Activated CD8-positive, alpha-beta memory T cell treated with anti-CD3 and anti-CD28 coated beads for 48 hours (primary cell): ENCODE measurements at regions not wholly inside any gene's neighbourhood (a gene's known extent, or its start where the extent isn't known, plus 50 kb on each side); places are given as distances from the start of the nearest gene placed in this dataset.

ENCODE experiments used
- DNase-seq, 3 experiments: peaks; one replicate each; pipeline ENCODE4 v3.0.0-alpha.2; 2020; ENCODE audit warnings: low read depth in 2 of 3, low spot score in 2 of 3

DNA sequence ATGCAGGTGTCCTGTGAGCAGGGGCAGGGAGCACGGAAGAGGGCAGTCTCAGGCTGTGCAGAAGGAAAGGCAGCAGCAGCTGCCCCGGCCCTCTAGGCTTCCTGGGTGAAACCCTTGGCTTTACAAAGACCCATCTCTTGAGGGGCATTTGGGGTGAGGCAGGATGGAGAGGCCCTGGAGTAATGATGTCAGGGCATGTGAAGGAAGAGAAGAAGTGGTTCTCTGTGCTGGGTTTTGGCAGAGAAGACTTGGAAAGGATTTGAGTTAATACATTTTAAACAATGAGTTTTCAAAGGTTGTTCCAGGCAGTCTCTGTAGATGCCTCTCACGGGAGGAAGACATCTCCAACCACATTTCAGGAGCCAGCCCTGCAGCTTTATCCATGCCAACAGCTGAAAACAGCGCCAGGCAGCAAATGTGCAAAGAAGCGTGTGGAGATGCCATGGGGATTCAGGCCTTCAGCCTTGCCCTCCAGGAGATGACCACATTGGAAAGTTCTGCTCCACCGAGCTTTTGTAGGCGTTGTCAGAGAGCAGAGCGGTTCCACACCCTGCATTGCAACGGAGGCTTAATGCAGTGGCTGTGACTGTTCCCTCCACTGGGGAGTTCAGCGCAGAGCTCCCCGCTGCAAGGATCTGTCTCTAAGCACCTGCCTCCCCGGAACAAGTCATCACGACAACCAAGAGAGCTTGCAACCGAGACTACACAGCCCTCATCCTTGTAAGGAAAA is 322.8 kb downstream of the UQCRFS1 start:
- DNase-seq = no peak

- DNase-seq = no peak
Observed at GRCh38 chr19:28887920-28888618, 324.9 kb downstream of the UQCRFS1 start.

- DNase-seq = no peak
Observed at GRCh38 chr19:28886708-28887107, 326.2 kb downstream of the UQCRFS1 start.

- DNase-seq = no peak
Observed at GRCh38 chr19:28885965-28886364, 327.0 kb downstream of the UQCRFS1 start.

DNA sequence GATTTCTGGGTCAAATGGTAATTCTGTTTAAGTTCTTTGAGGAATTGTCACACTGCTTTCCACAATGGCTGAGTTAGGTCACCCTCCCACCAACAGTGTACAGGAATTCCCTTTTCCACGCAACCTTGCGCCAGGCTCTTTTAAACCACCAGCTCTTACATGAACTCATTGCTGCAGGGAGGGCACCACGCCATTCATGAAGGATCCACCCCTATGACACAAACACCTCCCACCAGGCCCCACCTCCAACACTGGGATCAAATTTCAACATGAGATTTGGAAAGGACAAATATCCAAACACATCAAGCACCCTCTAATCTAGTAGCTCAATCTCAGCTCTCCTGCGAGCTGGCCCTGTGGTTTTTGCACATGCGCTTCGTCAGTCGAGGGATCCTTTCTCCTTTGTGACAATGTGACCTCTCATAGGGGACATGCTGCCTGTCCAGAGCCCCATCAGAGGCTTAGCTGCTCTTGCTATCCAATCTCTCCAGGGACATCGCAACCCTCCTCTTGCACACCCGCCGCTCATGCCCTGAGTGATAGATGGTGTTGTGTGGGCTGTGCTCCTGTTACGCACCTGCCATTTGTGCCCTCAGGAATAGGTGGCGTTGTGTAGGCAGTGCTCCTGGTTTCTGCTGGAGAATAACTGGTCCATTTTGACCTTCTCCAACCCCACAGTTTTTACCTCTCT is 328.0 kb downstream of the UQCRFS1 start:
- DNase-seq = no peak

DNA sequence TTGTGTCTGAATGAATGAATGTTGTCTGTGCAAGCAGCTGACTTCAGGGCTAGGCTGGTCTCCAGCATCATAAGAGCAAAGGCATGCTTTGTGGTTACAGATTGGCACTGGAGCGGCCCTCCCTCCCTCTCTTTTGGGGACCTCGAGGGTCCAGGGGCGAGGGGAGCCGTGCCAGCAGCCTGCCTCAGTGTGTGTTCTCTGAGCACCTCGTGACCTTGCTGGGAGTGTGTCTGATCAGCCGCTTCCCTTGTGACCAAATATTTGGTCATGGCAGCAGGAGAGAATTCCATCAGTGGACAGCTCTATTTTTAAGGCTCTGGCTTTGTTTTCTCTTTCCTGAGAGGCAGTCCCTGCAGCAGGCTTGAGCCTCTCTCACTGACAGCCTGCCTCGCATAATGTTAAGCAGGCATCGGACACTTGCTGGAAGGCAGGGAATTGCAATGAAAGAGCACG is 329.7 kb downstream of the UQCRFS1 start:
- no peak for DNase-seq

- DNase-seq = no peak
Observed at GRCh38 chr19:28882818-28883217, 330.1 kb downstream of the UQCRFS1 start.

- no peak for DNase-seq
Observed at GRCh38 chr19:28881616-28882015, 331.3 kb downstream of the UQCRFS1 start.

- no peak for DNase-seq
Observed at GRCh38 chr19:28880735-28881401, 332.1 kb downstream of the UQCRFS1 start.

- peak; percentile 6 to 52 (median 25) for DNase-seq
Observed at GRCh38 chr19:28878862-28879566, 333.9 kb downstream of the UQCRFS1 start.

DNA sequence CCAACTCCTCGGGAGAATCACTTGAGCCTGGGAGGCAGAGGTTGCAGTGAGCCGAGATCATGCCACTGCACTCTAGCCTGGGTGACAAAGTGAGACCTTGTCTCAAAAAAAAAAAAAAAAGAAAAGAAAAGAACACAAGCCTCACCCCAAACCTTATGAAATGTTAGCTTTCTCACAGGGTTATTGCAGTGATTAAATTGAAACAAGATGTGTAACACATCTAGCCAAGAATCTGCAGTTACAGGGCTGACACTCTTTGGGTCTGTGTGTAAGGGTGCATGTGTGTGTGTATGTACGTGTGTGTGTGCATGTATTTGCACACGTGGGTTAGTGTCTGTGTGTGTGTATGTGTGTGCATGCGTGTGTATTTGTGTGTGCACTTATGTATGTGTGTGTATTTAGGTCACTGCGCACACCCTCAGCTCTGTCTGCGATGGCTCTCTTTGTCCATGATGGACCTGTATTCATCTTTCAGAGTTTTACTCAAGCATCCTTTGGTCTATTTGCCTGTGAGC is 336.3 kb downstream of the UQCRFS1 start:
- no peak for DNase-seq

- no peak for DNase-seq
Observed at GRCh38 chr19:28874742-28875141, 338.2 kb downstream of the UQCRFS1 start.

DNA sequence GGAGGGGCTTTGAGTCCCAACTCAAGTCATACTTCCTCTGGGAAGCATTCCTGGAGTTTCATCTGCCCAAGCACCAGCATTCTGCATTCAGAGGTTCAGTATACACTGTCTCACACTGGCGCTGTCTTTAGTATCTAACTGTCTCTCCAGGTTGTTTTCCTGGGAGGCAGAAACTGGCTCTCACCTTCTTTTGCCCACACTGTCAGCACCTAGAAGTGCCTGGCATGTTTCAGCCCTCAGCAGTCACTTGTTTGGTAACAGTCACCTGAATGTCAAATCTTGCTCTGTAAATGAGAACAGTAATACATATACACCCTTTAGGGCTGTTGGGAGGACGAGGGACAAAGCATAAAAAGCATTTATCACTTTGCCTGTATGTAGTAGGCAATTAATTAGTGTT is 339.6 kb downstream of the UQCRFS1 start:
- DNase-seq = no peak

- no peak for DNase-seq
Observed at GRCh38 chr19:28871099-28871725, 341.7 kb downstream of the UQCRFS1 start.

- no peak for DNase-seq
Observed at GRCh38 chr19:28869459-28869858, 343.5 kb downstream of the UQCRFS1 start.

DNA sequence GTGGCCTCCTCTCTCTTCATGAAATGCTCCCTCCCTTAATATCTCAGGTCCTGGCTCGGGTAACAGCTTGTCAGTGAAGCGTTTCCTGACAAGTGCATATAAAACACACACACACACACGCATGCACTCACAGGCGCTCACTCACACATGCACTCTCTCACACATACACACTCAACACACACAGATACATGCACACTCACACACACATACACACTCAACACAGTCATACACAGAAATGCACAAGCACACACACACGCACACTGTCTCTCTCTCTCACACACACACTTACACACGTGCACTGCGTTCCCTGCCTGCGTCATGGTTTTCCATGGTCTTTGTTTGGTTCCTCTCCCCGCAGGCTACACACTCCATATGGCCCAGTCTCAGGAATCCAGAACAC is 344.1 kb downstream of the UQCRFS1 start:
- no peak for DNase-seq

DNA sequence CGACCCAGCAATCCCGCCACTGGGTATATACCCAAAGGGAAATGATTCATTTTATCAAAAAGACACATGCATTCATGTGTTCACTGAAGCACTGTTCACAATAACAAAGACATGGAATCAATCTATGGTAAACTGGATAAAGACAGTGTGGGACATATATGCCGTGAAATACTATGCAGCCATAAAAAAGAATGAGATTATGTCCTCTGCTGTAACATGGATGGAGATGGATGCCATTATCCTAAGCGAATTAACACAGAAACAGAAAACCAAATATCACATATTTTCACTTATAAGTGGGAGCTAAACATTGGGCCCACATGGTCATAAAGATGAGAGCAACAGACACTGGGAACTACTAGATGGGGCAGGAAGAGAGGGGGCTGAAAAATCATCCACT is 345.0 kb downstream of the UQCRFS1 start:
- no peak for DNase-seq

DNA sequence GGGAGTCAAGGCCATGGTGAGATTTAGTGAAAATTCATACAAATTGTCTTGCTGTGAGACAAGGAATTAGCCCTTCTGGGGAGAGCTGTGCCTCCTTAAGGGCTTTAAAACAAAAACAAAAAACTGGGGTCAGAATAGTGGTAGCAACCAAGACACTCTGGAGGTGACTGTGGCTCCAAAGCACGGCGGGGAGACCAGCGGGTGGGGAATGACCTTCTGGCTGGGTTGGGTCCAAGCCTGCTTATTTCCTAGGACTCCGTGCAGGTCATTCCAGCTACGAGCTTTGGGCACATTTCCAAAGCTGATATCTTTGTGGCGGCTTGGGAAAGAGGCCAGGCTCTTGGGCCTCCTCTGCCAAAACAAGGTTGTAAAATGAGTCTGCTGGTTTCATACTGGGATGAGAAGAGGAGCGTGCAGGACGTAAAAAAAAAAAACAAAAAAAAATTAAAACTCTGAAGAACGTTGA is 348.3 kb downstream of the UQCRFS1 start:
- no peak for DNase-seq

GRCh38 chr19:28864024-28864503 is 348.9 kb downstream of the UQCRFS1 start:
- DNase-seq = no peak

DNA sequence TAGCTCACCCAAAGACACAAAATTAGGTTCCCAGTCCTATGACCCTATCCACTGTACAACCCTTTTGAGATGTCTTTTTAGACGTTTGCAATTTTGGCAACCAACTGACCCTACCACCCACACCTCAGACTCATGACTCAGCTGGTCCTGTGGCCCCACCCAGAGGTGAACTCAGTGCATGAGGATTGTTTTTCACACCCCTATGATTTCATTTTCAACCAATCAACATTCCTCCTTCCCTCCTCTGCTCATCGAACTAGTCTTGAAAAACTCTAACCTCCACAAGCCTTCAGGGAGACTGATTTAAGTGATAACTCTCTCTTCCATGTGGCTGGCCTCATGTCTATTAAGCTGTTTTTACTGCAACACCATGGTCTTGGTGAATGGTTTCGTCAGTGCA is 350.7 kb downstream of the UQCRFS1 start:
- DNase-seq = no peak
